HEK293 (cell line): ENCODE measurements at regions not wholly inside any gene's neighbourhood (a gene's known extent, or its start where the extent isn't known, plus 50 kb on each side); places are given as distances from the start of the nearest gene placed in this dataset.
A peak's percentile ranks its signal among the peaks of the same experiment; 100 is the strongest.

ENCODE experiments used
- CTCF ChIA-PET: fragments of 350-600 bp; formaldehyde crosslinking; extraction: SDS; loops from one replicate; lab custom pipeline; 2021; ENCODE audit warnings: antibody characterized with exemption; lab: Yijun Ruan, JAX
- POLR2A ChIA-PET: fragments of 300-600 bp; formaldehyde crosslinking; extraction: SDS; loops from one replicate; lab custom pipeline; 2020; ENCODE audit warnings: antibody characterized with exemption, inconsistent platforms; lab: Yijun Ruan, JAX
- H3K27ac ChIP-seq: fragments of 200-500 bp; sonication (Bioruptor generic); 2 replicates; pipeline ENCODE4 v1.5.1; 2014; ENCODE audit warnings: low read depth, low read length, control low read depth, inconsistent platforms; ENCODE audit errors: extremely low read depth
- H3K36me3 ChIP-seq, 2 experiments: fragments of 200-500 bp in 1 of 2; sonication (Bioruptor generic) in 1 of 2; 1 replicate in 1 of 2; 2 replicates in 1 of 2; pipeline ENCODE4 v1.5.1; 2014 to 2017; ENCODE audit warnings: inconsistent platforms in 2 of 2, low read length in 2 of 2; ENCODE audit not compliant: control insufficient read depth in 2 of 2, insufficient read depth in 1 of 2
- H3K4me1 ChIP-seq: fragments of 200-500 bp; sonication (Bioruptor generic); 2 replicates; pipeline ENCODE4 v1.5.1; 2014; ENCODE audit warnings: mild to moderate bottlenecking, low read length, inconsistent platforms; ENCODE audit not compliant: control insufficient read depth, insufficient read depth
- H3K4me3 ChIP-seq: 2 replicates; pipeline ENCODE4 v1.5.1; 2011; ENCODE audit warnings: low read depth, mild to moderate bottlenecking, control low read depth, low read length, moderate library complexity
- H3K9me3 ChIP-seq: fragments of 200-500 bp; sonication (Bioruptor generic); 2 replicates; pipeline ENCODE4 v1.5.1; 2014; ENCODE audit warnings: low read depth, low read length, inconsistent platforms; ENCODE audit not compliant: control insufficient read depth, insufficient read depth
- ELK4 ChIP-seq: IDR thresholded peaks from 2 replicates; pipeline ENCODE4 v1.6.1; 2011; ENCODE audit warnings: mild to moderate bottlenecking, low read depth, low read length, borderline replicate concordance
- REPIN1 ChIP-seq: fragments of 450-650 bp; formaldehyde crosslinking; IDR thresholded peaks from 2 replicates; pipeline ENCODE4 v1.5.1; 2017; ENCODE audit warnings: missing biosample characterization, missing genetic modification characterization, low read depth
- REST ChIP-seq: fragments of 450-650 bp; formaldehyde crosslinking; IDR thresholded peaks from 2 replicates; pipeline ENCODE4 v1.5.1; 2016; ENCODE audit warnings: missing biosample characterization, missing genetic modification characterization
- SCRT2 ChIP-seq: fragments of 450-650 bp; formaldehyde crosslinking; IDR thresholded peaks from 2 replicates; pipeline ENCODE4 v1.5.1; 2016; ENCODE audit warnings: missing biosample characterization, missing genetic modification characterization
- SP2 ChIP-seq: fragments of 450-650 bp; formaldehyde crosslinking; IDR thresholded peaks from 2 replicates; pipeline ENCODE4 v1.5.1; 2016; ENCODE audit warnings: missing biosample characterization, missing genetic modification characterization
- SP3 ChIP-seq: fragments of 450-650 bp; formaldehyde crosslinking; IDR thresholded peaks from 2 replicates; pipeline ENCODE4 v1.5.1; 2016; ENCODE audit warnings: missing biosample characterization, missing genetic modification characterization
- TCF7L2 ChIP-seq: IDR thresholded peaks from 2 replicates; pipeline ENCODE4 v1.6.1; 2011; ENCODE audit warnings: low read depth, mild to moderate bottlenecking, inconsistent platforms, low read length, moderate library complexity, borderline replicate concordance
- ZBTB21 ChIP-seq: fragments of 450-650 bp; formaldehyde crosslinking; IDR thresholded peaks from 2 replicates; pipeline ENCODE4 v1.5.1; 2017; ENCODE audit warnings: missing biosample characterization, missing genetic modification characterization
- ZBTB44 ChIP-seq: fragments of 450-650 bp; IDR thresholded peaks from 2 replicates; pipeline ENCODE4 v1.5.1; 2018; ENCODE audit warnings: missing biosample characterization, mild to moderate bottlenecking, missing genetic modification characterization
- ZEB2 ChIP-seq: fragments of 450-650 bp; formaldehyde crosslinking; IDR thresholded peaks from 2 replicates; pipeline ENCODE4 v1.5.1; 2016; ENCODE audit warnings: missing biosample characterization, missing genetic modification characterization
- ZNF211 ChIP-seq: fragments of 450-650 bp; formaldehyde crosslinking; IDR thresholded peaks from 2 replicates; pipeline ENCODE4 v1.5.1; 2016; ENCODE audit warnings: low read depth, missing biosample characterization, missing genetic modification characterization
- ZNF280C ChIP-seq: fragments of 450-650 bp; formaldehyde crosslinking; IDR thresholded peaks from 2 replicates; pipeline ENCODE4 v1.5.1; 2016; ENCODE audit warnings: missing biosample characterization, missing genetic modification characterization
- ZNF324 ChIP-seq: fragments of 450-650 bp; formaldehyde crosslinking; IDR thresholded peaks from 2 replicates; pipeline ENCODE4 v1.5.1; 2016; ENCODE audit warnings: missing biosample characterization, missing genetic modification characterization
- ZNF341 ChIP-seq: fragments of 450-650 bp; formaldehyde crosslinking; IDR thresholded peaks from 2 replicates; pipeline ENCODE4; 2016; ENCODE audit warnings: low read depth, missing biosample characterization, missing genetic modification characterization
- ZNF423 ChIP-seq: fragments of 450-650 bp; formaldehyde crosslinking; IDR thresholded peaks from 2 replicates; pipeline ENCODE4 v1.5.1; 2016; ENCODE audit warnings: missing biosample characterization, missing genetic modification characterization
- ZNF501 ChIP-seq: fragments of 450-650 bp; formaldehyde crosslinking; IDR thresholded peaks from 2 replicates; pipeline ENCODE4 v1.5.1; 2016; ENCODE audit warnings: missing biosample characterization, missing genetic modification characterization
- ZNF544 ChIP-seq: fragments of 450-650 bp; formaldehyde crosslinking; IDR thresholded peaks from 2 replicates; pipeline ENCODE4 v1.5.0; 2017; ENCODE audit warnings: missing biosample characterization, missing genetic modification characterization
- ZNF571 ChIP-seq: fragments of 450-650 bp; formaldehyde crosslinking; IDR thresholded peaks from 2 replicates; pipeline ENCODE4 v1.5.0; 2017; ENCODE audit warnings: missing biosample characterization, missing genetic modification characterization

- no peak for TF ChIP-seq REPIN1 (tag by site-specific recombination)
- no peak for TF ChIP-seq ZNF211 (tag by site-specific recombination)
- TF ChIP-seq ZBTB21, result no peak
- TF ChIP-seq ZNF423 (tag by site-specific recombination), result no peak
- TF ChIP-seq TCF7L2, result no peak
Measured at GRCh38 chr11:69961738-69962137, 116.4 kb upstream of the ANO1 start (continued).

GRCh38 chr11:69962152-69962551 lies 116.0 kb upstream of the ANO1 start:
- Histone ChIP-seq H3K9me3 (no peaks in the 10 kb centered on the region), H3K4me1 (no peaks in the 10 kb centered on the region), H3K27ac (no peak overlapping the region), H3K4me3 (no peak overlapping the region), H3K36me3 (no peaks in the 10 kb centered on the region)
- TF ChIP-seq SP2 (tag by site-specific recombination) (no peak), SCRT2 (tag by site-specific recombination) (no peak), ZNF544 (tag by site-specific recombination) (no peak), REST (tag by site-specific recombination) (no peak), SP3 (tag by site-specific recombination) (no peak), ELK4 (no peak), ZEB2 (tag by site-specific recombination) (no peak), ZNF280C (tag by site-specific recombination) (no peak), ZNF324 (tag by site-specific recombination) (no peak)
- CTCF ChIA-PET, result interaction anchor here (1.8 kb wide), 1 partner anchor 43 kb away, joined by 6 read pairs; no protein-coding TSS in a partner anchor
- POLR2A ChIA-PET, result no interaction called here

GRCh38 chr11:69963533-69964246 lies 114.4 kb upstream of the ANO1 start:
- Histone ChIP-seq H3K4me3 (no peak overlapping the region), H3K9me3 (no peaks in the 10 kb centered on the region), H3K27ac (no peak overlapping the region), H3K4me1 (no peaks in the 10 kb centered on the region), H3K36me3 (no peaks in the 10 kb centered on the region)
- TF ChIP-seq SCRT2 (tag by site-specific recombination) (peak; percentile 23; the same call in 1 of the 2 replicates), ZNF501 (tag by site-specific recombination) (no peak), ZNF324 (tag by site-specific recombination) (no peak), ZNF571 (no peak), ZNF341 (tag by site-specific recombination) (no peak), ZBTB44 (0 out of 2 replicates have a peak, but pooled peaks have one; percentile 34)
- ChIA-PET POLR2A (interaction anchor here (0.6 kb wide), 1 partner anchor 644 kb away, joined by 4 read pairs; no protein-coding TSS in a partner anchor), CTCF (interaction anchor here (0.8 to 1.8 kb wide), 2 partner anchors 15 to 45 kb away, joined by 5 to 6 read pairs; no protein-coding TSS in a partner anchor)
